WI38 (cell line): ENCODE measurements at regions not wholly inside any gene's neighbourhood (a gene's known extent, or its start where the extent isn't known, plus 50 kb on each side); places are given as distances from the start of the nearest gene placed in this dataset.
"Not testable (repeated sequence)": the region's sequence is repeated elsewhere in the genome, so short reads cannot be mapped to it uniquely, and the experiment has no call there.

Experiments
- H3K4me3 ChIP-seq: 2 replicates; pipeline ENCODE4 v1.5.1; 2011; ENCODE audit warnings: low read depth, mild to moderate bottlenecking, control low read depth, low read length
- TF ChIP-seq, protein P1 (sequence below): IDR thresholded peaks from 2 replicates; pipeline ENCODE4 v1.5.1; 2012; ENCODE audit warnings: low read depth, mild to moderate bottlenecking, control low read depth, low read length

DNA sequence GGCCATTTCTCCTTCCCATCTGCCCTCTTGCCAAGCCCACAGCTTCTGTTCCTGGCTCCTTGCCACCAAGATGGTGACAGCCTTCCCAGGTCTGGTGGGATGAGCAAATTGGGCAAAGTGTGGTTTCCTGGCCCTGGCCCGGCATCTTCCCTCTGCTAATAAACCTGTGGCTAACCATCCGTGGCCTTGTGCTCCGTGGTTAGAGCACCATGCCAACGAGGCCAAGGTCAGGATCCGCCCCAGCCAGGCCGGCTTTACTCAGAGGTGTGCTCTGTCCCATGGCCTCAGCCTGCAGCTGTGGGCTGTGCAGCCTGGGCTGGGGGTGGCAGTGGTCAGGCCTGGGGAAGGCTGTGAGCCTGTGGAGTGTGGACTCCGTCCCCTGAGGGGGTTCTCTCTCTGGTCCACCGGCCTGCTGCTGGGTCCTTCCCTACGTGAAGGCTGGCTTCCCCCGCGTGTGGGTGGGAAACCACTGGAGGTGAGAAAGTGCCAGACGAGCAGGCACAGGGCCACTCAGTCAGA, 117.4 kb downstream of the VEGFA start:
- no peak overlapping the region for H3K4me3 ChIP-seq
- TF ChIP-seq, protein P1, sequence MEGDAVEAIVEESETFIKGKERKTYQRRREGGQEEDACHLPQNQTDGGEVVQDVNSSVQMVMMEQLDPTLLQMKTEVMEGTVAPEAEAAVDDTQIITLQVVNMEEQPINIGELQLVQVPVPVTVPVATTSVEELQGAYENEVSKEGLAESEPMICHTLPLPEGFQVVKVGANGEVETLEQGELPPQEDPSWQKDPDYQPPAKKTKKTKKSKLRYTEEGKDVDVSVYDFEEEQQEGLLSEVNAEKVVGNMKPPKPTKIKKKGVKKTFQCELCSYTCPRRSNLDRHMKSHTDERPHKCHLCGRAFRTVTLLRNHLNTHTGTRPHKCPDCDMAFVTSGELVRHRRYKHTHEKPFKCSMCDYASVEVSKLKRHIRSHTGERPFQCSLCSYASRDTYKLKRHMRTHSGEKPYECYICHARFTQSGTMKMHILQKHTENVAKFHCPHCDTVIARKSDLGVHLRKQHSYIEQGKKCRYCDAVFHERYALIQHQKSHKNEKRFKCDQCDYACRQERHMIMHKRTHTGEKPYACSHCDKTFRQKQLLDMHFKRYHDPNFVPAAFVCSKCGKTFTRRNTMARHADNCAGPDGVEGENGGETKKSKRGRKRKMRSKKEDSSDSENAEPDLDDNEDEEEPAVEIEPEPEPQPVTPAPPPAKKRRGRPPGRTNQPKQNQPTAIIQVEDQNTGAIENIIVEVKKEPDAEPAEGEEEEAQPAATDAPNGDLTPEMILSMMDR, result no peak

DNA sequence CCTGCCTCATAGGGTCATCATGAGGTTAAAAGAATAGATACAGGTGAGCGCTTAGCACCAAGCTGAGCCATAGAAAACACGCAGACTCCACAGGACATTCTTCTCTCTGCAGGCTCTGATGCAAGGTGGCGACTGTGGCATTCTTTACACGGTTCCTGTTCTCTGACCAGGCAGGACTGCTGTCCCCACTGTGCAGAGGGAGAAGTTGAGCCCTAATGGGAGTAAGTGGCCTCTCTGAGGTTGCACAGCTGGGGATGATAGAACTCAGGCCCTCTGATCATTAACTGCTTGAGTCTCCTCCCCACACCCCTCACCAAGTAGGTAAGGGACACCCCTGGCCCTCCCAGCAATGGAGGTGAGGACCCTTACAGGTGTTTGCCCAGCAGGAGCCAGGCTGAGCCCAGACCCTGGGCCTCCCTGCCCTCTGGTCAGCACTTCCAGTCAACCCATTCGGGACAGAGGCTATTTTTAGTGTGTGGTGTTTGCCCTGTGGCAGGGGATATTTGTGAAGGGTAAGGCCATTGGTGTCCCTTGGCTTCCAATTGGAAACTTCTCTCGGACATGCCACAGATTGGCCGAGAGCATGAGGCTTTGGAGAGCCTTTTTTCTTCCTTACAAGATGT, 116.8 kb downstream of the VEGFA start:
- H3K4me3 ChIP-seq, result no peak overlapping the region
- TF ChIP-seq, protein P1, result no peak

GRCh38 chr6:43886067-43886461, 116.1 kb downstream of the VEGFA start:
- TF ChIP-seq, protein P1, result no peak
- H3K4me3 ChIP-seq, result no peak overlapping the region

DNA sequence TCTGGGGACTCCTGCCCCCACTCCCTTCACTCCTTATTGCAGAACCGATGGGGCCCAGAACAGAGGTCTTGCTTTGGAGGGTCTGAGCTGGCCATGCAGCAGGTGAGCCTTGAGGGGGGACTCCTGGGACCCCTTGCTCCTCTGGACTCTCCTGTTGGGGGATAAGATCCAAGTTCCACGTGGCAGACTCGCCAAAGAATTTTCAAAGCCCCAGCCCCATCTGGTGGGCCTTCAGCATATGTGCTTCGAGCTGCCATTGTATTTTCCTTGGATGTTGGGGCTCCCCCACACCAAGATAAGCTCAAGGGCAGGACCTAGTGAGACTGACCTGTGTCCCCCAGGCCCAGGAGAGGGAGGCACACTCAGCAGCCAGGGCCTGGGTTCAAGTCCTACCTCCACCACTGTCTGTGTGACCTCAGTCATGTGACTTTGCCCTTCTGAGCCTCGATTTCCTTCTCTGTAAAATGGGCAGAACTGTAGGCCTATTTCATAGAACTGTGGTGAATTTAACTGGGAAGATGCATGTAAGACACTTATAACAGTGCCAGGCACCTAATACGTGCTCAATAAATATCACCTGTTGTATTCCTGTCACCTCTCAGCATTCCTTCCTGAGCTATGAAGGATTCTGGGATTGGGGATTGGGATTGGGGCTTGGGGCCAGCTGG, 115.5 kb downstream of the VEGFA start:
- TF ChIP-seq, protein P1, result no peak
- no peak overlapping the region for H3K4me3 ChIP-seq

DNA sequence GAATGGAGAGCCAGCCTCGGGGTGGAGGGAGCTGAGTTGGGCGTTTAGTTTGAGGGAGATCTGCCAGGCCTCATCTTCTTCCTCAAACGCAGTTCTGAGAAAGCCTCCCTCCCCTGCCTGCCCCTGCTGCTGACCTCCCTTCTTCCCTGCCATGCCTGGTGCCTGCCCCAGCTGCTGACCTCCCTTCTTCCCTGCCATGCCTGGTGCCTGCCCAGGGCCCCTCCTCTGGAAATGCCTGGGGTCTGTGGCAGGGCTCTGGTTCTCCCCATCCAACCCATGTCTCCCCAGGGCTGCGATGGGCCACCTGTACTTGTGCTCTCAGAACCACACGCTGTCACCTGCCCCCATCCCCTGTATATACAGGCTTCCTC, 114.6 kb downstream of the VEGFA start:
- H3K4me3 ChIP-seq, result no peak overlapping the region
- TF ChIP-seq, protein P1, result no peak

DNA sequence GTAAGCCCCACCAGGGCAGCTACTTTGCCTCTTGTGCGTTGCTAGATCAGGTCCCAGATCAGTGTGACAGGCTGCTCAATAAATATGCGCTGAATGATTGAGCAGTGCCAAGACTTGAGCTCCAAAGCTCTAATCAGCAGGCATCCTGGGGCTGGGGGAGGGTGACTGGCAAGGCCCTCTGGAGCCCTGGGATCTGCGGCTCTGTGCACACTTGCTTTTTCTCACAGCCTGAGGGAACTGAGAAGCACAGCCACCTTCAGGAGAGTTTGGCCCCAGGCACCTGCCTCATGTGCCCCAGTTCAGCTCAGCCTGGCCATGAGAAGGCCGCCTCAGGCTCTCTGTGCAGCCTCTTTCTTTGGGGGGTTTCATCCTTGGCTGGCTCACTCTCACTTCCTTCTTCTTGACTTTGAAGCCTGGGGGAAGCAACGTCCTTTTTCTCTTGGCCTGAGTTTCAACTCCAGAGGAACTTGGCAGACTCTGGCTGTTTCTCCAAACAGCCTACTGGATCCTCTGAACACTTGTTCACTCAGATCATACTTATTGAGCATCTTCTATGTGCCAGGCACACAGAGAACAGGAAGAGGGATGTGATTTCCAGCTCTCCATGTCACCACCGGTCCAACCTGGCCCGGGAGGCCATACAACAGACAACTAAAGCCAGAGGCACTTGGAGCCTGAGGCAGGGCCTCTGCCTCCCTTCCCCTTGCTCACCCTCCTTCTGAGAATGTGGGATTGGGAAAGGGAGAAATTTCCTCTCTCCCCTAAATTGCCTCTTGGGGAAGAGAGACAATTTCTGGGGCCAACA, 114.0 kb downstream of the VEGFA start:
- no peak overlapping the region for H3K4me3 ChIP-seq
- TF ChIP-seq, protein P1, result no peak

DNA sequence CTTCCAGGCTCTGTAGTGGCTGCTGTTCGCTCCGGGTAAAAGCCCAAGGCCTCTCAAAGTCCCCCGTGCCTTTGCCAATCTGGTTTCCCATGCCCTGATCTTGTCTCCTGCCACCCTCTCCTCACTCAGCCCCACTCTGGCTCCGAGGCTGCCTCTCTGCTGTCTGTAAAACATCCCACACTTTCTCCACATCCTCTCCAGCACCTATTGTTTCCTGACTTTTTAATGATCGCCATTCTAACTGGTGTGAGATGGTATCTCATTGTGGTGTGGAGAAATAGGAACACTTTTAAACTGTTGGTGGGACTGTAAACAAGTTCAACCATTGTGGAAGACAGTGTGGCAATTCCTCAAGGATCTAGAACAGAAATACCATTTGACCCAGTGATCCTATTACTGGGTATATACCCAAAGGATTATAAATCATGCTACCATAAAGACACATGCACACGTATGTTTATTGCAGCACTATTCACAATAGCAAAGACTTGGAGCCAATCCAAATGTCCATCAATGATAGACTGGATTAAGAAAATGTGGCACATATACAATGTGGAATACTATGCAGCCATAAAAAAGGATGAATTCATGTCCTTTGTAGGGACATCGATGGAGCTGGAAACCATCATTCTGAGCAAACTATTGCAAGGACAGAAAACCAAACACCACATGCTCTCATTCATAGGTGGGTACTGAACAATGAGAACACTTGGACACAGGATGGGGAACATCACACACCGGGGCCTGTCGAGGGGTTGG, 112.9 kb downstream of the VEGFA start:
- H3K4me3 ChIP-seq, result not testable (repeated sequence)
